Activated CD4-positive, CD25-positive, alpha-beta regulatory T cell treated with anti-CD3 and anti-CD28 coated beads, Interleukin-2, amount 50 U/mL, for 72 hours (primary cell): ENCODE measurements at regions not wholly inside any gene's neighbourhood (a gene's known extent, or its start where the extent isn't known, plus 50 kb on each side); places are given as distances from the start of the nearest gene placed in this dataset.
"Not testable (repeated sequence)": the region's sequence is repeated elsewhere in the genome, so short reads cannot be mapped to it uniquely, and the experiment has no call there.

Experiments used
- DNase-seq: peaks from one replicate; pipeline ENCODE4 v3.0.0; 2021

DNA sequence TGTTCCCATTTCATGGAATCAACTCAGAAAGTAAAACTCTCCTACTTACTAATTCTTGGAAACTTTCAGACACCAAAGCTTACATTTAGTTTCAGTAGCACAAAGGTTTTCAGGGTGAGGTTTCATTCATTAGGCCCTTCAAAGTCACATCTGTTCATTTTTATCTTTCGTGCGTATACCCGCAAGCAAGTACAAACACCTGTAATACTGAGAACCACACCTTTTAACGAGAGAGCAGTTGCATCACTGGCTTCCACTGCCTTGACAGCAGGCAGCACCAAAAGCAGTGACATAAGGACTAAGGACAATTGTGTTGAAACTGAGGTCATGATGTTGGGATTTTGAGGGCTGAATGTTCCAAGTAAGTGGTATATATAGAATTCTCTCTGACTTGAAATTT, 60.5 kb downstream of the GOLGA6L22 start:
- DNase-seq = not testable (repeated sequence)

DNA sequence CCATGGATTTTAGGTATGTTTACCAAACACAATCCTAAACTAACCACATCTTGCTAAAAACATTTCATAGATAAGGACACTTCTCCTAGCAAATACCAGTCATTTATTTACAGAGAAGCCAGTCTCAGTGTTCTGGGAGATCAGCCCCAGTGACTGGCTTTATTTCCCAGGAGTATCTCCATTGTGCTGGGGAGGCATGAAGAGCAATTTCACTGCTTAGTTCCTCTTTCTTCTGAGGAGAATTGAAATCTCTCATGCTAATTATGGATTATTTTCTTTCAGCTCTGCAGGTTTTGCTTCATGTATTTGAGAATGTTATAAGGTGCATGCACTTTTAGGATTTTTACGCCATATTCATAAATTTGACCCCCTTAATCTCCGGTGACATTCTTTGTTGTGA, 67.8 kb downstream of the GOLGA6L22 start:
- not testable (repeated sequence) for DNase-seq

DNA sequence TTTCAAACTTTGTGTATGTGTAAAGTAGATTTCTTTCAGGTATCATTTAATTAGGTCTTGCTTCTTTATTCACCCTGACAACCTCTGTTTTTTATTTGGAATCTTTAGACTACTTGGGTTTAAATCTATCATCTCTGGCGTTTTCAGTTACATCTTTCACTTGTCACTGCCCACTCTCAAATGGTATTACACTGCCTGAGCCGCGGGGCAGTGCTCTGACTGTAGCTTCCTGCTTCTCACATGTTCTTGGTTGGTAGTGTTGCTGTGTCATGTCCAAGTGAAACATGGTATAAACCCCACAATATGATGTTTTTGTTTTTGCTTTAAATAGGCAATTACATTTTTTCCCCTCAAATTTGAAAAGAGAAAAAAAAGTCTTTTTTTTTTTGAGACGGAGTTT, 68.3 kb downstream of the GOLGA6L22 start:
- not testable (repeated sequence) for DNase-seq

DNA sequence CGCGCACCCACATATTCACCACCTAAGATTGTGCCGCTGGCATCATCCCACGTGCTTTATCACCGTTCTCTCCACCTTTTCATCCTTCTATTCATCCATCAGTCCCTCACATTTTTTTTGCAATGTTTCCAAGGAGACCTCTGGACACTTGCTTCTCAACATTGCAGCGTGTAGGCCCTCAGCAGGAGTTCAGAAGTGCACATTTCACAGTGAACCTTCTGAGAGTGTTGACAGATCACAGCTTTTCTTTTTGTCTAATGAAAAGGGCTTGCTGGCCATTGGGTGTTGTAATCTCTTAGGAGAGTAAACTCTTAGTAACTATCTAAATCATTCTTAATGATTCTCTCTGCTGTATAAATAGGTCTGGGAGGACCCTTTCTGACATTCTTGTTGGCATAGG, 70.5 kb downstream of the GOLGA6L22 start:
- not testable (repeated sequence) for DNase-seq

DNA sequence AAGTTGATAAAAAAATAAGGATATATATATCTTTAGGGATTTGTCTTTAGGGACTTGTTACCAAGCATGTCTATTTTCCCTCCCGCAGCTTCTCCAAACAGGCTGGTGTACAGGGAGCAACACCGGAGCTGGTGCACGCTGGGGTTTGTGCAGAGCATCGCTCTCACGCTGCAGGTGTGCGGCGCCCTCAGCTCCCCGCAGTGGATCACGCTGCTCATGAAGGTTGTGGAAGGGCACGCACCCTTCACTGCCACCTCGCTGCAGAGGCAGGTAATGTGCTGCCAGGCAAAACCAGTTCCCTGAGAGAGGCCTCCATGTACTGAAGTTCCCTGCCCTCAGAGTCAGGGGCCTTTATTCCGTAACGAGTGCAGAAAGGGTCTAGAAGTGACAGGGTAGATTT, 101.0 kb downstream of the GOLGA6L22 start:
- not testable (repeated sequence) for DNase-seq

DNA sequence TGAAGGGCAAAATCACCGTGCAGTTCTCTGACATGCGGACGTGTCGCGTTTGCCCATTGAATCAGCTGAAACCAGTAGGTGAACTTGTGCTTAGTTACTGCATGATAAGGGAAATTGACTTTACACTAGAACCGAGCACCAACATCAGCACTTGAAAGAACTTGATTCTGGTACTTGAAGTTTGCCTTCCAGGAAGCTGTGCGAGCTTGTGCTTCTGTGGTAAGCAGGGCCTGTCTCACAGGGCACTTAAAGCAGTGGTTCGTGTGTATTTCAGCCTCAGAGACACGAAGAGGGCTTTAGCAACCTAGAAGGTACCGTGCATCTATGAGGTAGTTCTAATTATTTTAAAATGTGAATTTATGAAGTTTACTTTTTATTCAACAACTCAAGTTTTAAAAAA, 103.0 kb downstream of the GOLGA6L22 start:
- not testable (repeated sequence) for DNase-seq

DNA sequence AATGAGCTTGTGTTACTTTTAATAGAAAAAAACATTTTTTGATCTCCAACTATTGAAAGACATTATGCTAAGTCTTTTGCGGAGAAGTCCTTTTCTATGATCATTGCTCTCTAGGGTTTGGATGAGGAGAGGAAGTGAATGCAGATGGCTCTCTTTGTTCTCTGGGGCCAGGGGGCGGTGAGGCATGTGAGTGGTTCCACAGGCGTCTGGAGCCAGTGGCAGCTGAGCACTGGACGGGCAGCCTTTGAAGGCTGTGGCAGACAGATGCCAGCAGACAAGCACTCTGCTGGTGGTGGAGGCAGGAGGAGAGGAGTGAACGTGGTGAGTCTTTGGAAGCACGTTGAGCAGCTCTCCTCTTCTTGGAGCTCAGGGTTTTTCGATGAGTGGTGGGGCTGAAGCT, 107.8 kb downstream of the GOLGA6L22 start:
- DNase-seq = not testable (repeated sequence)

DNA sequence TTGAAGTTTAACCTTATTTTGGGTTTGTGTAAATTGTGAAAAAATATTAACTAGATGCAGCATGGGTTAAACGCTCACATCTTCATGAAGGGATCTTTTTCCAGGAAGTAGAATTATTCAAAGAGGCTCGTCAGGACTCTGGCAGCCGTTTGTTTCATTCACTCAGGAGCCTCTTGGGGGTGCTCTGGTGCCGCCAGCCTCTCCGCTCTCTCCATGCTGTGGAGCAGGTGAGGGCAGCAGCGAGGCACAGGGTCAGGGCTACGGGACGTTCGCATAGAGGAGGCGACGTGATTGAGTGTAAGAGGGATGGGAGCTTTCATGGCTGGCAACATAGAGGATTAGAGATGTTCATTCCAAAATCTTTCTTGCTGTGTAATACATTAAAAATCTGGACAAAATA, 110.8 kb downstream of the GOLGA6L22 start:
- DNase-seq = not testable (repeated sequence)

DNA sequence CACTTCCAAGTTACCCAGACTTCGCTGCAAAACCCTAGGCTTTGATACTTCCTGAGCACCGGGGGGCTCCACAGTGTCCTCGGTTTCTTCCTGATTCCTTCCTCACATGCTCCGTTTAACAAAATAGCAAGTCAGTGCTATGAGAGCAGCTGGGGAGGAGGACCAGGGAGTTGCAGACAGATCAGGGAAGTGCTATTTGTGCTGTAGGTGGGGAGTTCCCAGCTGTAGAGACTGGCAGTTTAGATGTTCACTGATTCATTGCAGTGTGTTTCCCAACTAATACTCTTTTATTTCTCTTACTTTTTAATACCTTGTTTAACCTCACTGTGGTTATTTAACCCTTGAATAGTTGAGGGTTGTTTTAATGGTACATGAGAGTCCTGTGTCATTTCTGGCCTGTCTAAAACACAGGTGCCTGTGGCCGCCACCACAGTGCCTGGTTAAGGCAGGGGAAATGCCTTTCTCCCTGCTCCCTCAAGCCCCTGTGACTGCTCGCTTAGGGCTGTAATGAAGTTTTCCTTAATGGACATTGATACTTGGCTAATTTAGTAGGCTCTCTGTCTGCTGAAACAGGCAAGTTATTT, 113.5 kb downstream of the GOLGA6L22 start:
- not testable (repeated sequence) for DNase-seq

DNA sequence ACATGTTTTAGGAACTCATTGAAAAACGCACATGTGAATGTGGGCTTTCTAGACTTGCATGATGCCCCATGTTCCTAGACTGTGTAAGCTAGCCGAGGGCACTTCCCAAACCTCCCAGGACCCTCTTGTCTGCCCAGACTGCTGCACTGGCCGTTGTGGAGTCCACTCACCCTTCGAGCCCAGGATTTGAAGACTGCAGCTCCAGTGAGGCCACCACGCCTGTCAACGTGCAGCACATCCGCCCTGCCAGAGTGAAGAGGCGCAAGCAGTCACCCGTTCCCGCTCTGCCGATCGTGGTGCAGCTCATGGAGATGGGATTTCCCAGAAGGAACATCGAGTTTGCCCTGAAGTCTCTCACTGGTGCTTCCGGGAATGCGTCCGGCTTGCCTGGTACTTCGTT, 114.1 kb downstream of the GOLGA6L22 start:
- DNase-seq = not testable (repeated sequence)

DNA sequence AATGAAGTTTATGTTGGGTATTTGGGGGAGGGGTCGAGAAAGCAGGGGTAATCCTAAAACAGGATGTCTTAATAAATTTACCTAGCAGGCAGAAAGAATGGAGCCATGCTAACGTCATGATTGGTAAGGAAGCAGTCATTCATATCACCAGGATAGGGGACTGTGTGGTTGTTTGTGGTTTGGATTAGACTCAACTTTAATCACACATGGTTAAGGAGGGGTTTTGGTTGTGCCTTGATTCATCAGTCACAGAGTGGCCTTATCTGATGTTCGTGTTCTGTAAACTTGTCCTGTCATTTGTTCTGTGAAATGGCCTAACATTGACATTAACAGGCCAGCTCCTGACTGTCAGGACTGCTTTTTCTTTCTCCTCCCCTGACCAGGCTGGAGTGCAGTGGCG, 119.1 kb downstream of the GOLGA6L22 start:
- not testable (repeated sequence) for DNase-seq

DNA sequence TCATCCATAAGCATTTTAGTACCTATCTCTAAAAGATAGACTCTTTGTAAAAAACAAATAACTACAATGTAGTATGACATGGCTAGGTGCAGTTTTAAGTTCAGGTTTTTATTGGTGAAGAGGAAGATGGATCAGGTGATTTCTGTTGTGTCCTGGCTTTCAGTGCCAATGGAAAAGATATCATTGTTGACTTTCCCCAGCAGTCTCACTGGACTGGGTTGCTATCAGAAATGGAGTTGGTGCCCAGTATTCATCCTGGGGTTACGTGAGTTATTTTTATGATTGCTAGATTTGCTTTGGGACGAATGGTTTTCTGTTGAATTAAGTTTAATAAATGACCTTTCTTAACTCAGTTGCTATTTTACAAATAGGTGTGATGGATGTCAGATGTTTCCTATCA, 120.5 kb downstream of the GOLGA6L22 start:
- not testable (repeated sequence) for DNase-seq

DNA sequence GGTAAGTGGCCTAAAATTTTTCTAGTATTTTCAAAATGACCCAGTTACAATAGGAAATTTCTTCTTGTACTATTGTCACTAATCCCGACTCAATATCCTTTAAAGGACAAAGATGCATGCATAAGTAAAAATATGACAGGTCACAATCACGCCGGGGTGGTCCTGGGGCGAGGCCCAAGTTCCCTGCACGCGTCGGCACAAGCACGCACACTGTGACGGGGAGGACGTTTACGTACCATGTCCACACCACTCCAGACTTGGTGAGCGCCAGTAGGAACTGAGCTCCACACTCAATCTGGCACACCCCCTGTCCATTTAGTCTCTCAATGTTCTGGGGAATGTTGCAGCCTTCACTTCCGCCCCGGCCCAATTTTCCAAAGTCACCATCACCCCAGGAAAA, 128.7 kb downstream of the GOLGA6L22 start:
- DNase-seq = not testable (repeated sequence)

DNA sequence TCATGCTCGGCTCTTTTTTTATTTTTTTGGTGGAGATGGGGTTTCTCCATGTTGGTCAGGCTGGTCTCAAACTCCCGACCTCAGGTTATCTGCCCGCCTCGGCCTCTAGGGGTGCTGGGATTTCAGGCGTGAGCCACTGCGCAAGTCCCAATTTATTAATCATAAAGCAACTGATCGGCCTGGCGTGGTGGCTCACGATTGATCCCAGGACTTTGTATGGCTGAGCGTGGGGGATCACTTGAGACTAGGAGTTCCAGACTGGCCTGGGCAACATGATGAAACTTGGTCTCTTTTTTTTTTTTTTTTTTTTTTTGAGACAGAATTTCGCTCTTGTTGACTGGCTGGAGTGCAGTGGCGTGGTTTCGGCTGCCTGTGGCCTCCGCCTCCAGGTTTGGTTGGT, 139.8 kb downstream of the GOLGA6L22 start:
- not testable (repeated sequence) for DNase-seq

DNA sequence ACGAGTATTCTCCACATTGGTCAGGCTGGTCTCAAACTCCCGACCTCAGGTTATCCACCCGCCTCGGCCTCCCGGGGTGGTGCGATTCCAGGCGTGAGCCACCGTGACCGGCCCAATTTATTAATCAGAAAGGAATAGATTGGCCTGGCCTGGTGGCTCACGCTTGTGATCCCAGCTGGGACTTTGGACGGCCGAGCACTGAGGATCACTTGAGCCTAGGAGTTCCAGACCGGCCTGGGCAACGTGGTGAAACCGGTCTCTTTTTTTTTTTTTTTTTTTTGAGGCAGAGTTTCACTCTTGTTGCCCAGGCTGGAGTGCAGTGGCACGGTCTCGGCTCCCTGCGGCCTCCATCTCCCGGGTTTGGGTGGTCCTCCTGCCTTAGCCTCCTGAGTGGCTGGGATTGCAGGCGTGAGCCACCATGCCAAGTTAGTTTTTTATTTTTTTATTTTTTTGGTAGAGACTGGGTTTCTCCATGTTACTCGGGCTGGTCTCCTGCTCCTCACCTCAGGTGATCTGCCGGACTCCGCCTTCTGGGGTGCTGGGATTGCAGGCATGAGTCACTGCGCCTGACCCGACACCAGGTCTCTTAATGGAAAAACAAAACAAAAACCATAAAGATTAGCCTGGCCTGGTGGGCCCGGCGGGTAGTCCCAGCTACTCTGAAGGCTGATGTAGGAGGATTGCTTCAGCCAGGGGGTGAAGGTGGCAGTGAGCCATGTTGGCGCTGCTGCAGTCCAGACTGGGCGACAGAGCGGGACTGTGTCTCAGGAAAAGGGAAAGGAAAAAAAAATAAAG, 141.0 kb downstream of the GOLGA6L22 start:
- DNase-seq = not testable (repeated sequence)

DNA sequence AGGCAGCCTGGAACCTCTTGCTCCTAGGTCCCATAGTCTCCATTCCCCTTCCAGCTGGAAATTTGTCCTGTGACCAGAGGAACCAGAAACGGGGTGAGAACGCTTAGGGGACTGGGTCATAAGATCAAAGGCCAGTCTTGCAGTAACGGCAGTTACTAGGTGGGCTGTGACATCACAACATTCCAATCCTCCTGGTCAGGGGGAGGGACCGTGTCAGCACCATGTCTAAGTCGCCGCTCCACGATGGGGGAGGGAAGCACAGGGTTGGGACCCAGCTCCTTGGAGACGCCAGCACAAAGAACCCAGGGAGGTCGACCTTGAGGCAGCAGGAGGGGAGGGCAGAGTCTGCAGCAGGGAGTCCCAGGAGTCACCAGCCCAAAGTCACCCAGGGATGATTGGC, 158.3 kb downstream of the GOLGA6L22 start:
- DNase-seq = not testable (repeated sequence)

DNA sequence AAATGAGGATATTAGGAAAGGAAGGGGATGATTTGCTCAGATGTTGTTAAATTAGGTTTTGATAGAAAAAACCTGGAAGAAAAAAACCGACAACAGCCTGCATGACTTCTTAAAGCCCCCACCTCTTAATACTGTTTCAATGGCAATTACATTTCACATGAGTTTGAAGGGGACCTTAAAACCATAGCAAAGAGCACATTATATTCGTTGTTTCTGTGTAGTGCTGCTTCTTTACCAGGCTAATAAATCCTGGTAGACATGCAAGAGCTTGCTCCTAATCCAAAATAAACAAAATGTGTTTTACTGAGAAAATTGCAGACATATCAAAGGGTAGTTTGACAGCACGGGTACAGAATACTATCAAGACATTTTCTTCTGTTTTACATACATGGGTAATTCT, 154.7 kb upstream of the NIPA1 start:
- DNase-seq = not testable (repeated sequence)

DNA sequence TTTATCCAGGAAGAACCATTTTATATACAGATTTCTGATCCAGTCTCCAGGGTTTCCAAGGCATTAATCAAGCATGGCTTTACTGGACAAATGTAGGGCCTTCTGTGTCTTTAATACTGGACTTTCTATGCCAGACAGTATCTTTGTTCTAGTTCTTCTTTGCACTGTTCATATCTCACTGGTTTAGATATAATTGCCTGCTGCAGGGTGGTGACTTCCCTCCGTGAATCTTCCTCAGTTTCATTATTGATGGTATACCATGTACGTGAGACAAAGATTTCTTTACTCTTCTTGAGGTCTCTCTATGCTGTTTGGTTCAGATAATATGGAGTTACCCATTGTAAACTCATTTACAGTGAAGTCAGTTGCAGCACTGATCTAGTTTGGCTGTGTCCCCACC, 146.5 kb upstream of the NIPA1 start:
- not testable (repeated sequence) for DNase-seq

DNA sequence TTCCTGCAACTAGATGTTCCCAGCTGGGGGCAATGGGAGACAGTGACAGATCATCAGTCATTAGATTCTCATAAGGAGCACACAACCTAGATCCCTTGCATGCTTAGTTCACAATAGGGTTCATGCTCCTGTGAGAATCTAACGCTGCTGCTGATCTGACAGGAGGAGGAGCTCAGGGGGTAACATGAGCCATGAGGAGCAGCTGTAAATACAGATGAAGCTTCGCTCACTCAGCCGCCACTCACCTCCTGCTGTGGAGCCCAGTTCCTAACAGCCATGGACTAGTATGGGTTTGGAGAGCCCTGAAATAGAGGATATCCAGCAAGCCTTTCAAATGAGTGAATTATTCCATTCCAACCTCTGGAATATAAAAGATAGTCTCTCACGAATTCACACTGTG, 137.0 kb upstream of the NIPA1 start:
- DNase-seq = not testable (repeated sequence)

DNA sequence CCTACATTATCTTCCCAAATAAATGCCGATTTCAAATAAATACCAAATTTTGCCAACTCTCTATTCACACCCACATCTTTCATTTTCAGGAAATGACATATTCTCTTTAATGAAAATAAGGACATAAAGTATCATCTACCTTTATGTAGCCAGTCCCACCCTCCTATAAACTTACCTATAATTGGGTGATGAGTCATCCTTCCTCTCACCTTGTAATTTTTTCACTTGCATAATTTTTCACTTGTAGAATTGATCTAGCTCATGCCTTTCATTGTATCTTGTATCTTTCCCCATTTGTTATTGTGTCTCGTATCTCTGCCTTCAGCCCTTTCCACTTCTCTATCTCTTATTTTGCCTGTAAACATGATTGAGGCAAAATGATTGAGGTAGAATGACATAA, 135.3 kb upstream of the NIPA1 start:
- DNase-seq = not testable (repeated sequence)

DNA sequence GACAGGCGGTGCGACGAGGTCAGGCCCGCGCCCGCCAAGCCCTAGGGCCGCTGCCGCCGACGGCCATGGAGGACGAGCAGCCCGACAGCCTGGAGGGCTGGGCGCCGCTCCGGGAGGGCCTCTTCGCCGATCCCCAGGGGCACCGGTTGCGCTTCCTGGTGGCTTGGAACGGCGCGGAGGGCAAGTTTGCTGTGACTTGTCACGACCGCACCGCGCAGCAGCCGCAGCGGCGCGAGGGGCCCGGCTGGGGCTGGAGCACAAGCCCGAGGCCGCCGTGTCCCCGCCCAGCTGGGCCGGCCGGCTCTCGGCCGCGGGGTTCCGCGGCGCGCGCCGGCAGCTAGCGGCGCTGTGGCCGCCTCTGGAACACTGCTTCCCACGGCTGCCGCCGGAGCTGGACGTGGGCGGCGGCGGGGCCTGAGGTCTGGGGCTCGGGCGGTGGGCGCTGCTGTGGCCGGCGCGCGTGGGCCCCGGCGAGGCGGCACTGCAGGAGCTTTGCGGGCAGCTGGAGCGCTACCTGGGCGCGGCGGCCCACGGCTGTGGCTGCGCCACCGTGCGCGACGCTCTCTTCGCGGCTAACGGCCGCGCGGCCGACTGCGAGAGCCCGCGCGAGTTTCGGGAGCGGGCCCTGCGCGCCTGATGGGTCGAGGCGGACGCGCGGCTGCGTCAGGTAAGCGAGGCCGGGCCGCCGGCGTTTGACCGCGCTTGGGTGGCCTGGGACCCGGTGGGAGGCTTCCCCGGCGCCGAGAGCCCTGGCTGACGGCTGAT, 122.0 kb upstream of the NIPA1 start:
- DNase-seq = peak; percentile 41

DNA sequence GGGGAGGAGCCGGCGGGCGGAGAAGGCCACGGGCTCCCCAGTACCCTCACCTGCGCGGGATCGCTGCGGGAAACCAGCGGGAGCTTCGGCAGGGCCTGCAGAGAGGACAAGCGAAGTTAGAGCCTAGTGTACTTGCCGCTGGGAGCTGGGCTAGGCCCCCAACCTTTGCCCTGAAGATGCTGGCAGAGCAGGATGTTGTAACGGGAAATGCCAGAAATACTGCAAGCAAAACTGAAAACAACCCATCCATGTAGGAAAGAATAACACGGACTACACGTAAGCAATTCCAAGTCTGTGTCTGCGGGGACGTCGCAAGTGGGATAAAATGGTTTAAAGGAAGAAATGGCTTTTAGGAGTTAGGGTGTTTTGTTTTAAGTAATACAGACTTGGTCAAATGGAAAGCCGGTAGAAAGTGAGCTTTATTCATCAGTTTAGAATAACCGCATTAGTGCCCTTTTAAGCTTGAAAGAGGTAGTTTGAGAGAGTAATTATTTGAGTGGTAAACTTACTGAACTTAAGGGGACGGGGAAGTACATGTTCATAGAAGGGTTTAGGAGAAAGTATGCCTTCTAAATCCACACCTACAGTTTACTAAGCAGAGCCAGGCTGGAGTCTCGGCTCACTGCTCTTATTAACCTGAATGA, 121.3 kb upstream of the NIPA1 start:
- DNase-seq = not testable (repeated sequence)

DNA sequence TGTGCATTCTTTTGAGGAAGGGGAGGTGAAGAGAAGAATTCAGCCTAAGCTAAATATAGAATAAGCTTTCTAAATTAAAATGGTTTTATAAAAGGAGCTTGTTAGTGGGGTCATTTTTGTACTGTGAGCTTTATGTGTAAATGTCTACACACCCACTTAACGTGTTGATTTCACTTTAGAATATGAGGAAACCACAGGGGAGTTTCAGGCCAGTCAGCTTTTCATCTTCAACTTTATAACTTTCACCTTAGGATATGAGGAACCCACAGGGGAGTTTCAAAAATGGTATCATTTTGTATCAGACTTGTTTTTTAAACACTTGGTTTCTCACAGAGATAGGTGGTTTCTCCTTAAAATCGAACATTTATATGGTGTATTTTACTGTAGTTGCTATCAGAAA, 120.7 kb upstream of the NIPA1 start:
- DNase-seq = not testable (repeated sequence)
